GM03348 (cell line): ENCODE measurements at regions not wholly inside any gene's neighbourhood (a gene's known extent, or its start where the extent isn't known, plus 50 kb on each side); places are given as distances from the start of the nearest gene placed in this dataset.
A peak's percentile ranks its signal among the peaks of the same experiment; 100 is the strongest.

ENCODE experiments used
- DNase-seq: peaks from one replicate; pipeline ENCODE4 v3.0.0; 2012; ENCODE audit warnings: low spot score

DNA sequence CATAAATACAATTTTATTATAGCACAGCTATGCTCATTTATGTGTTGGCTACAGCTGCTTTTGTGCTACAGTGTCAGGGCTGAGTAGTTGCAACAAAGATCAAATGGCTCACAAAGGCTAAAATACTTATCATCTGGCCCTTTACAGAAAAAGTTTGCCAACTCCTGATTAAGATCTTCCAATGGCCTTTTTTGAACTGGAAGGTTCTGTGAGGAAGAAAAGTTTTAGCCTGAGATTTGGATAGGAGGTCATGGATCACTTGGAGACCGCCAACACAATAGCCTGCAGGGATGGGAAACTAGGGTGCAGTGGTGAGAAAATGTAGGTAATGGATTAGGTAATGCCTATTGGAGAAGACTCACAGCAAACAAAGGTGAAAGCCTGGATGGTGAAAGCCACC is 169.8 kb downstream of the NOC3L start:
- no peak for DNase-seq

DNA sequence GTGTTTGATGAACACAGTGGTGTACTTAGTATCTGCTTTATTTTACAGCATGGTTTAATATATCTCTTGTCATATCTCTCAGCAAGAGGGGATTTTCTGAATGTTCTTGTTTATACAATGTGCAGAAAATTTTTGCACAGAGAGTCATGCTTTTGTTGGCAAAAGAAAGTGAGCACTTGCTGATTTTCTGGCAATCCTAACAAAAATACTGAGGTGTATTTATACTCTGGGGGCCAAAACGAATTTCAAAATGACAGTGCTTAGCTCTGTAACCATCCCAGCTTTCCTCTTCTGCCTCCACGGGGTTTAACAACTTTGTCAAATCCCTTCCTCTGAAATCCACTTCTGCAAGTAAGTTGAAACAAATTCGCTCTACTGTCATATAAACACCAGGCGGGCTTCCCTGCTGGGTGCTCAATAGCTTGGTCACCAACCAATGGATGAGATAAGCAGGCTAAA is 169.2 kb downstream of the NOC3L start:
- DNase-seq = peak; percentile 12

DNA sequence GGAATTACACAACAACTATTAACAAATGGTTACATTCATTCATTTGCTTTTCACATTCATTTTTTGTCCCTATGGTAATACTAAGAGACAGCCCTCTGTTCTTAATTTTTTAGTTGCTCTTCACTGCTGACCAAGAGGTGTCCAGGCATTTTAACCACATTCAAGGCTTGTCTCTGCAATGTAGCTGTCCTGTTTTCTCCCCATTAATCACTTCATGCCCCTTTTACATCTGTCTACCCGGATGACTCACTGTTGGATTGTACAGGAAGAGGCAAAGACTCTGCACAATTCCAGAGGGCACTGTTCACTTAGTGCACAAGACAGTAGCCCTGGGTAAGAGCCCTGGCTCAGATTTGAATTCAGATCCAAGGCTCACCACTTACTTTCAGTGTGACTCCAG is 168.5 kb downstream of the NOC3L start:
- DNase-seq = peak; percentile 43

DNA sequence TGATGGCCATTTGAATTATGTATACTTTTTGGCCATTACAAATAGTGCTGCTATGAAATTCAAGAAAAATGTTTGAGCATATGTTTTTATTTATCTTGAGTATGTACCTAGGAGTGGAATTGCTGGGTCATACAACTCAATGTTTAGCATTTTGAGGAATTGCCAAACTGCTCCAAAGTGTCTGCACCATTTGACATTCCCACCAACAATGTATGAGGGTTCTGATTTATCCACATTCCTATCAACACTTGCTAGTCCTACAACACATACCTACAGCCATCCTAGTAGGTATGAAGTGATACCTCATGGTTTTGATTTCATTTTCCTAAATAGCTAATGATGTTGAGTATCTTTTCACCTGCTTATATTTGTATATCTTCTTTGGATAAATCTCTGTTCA is 165.5 kb downstream of the NOC3L start:
- DNase-seq = no peak

DNA sequence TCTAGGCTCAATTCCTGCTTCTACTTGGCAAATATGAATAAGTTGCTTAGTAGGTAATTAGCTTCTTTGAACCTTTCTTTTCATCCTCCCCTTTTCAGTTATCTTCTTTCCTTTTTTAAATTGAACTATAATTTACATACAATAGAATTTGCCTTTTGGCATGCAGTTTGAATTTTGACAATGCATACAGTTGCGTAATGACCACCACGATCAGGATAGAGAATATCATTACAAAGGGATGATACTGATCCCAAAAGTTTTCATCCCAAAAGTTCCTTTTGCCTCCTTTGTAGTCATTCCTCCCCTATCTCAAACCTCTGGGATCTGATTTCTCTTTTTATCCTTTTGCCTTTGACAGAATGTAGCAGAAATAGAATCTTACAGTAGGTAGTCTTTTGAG is 164.4 kb downstream of the NOC3L start:
- no peak for DNase-seq

DNA sequence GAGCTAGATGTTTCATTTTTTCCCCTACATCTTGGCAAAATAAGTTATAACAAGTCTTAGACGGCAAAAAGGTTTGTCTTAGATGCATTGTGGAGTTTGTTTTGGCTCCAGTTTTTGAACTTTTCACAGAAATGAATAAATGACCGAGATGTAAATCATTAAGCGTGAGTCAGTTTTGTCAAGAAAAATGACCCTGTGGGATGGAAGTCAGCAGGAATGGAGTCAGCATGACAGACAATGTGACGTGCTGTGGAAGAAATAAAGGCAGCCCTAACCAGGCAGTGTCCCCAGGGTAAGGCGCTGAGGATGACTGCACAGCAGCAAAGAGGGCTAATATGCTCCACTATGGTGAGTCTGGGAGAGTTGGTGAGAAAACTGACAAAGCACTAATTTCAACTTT is 163.2 kb downstream of the NOC3L start:
- DNase-seq = no peak

DNA sequence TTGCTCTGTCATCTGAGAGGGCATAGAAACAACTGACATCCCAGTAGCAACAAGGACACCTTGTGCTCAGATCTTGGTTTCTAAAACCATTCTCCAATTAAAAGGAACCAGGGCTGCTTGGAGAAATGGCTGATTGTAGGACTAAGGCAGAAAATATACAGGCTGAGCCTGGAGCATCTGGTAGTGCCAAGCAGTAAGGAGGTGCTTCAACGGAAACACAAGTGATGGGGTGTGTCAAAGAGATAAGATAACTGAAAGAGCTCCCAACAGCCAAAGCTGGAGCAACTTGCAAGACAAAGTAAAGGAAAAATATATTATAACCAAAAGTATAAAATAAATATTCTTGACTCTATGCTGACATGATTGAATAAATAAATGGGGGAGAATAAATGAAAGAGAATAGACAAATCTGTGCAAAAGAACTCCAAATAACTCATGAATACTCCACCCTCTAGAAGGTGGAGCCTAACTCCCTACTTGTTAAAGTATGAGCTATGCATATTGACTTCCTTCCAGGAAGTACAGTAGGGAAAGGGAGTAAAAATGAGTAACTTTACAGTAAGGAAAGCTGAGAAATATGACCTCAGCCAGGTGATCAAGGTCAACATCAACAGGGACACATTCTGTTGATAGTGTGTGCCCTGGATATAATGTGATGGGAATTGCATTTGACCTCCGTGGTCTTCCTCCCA is 162.4 kb downstream of the NOC3L start:
- no peak for DNase-seq

DNA sequence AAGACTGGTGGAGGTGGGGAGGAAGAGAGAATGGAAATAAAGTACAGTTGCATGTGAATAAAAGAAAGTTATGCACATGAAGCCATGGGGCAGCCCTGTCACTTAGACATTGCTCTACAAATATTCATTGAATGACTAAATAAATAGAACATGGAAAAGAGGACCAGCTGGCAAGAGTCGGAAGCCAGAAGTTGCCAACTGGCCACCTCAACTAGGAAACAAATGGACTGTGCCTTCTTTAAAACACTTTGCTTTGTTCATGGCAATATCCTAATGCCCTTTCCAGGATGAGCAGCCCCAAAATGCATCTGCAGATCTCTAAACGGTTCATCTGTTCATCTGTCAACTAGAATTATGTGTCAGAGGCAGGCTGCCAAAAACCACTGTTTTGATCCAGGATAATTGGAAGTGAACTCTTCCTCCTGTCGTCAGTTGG is 157.3 kb downstream of the NOC3L start:
- DNase-seq = no peak

DNA sequence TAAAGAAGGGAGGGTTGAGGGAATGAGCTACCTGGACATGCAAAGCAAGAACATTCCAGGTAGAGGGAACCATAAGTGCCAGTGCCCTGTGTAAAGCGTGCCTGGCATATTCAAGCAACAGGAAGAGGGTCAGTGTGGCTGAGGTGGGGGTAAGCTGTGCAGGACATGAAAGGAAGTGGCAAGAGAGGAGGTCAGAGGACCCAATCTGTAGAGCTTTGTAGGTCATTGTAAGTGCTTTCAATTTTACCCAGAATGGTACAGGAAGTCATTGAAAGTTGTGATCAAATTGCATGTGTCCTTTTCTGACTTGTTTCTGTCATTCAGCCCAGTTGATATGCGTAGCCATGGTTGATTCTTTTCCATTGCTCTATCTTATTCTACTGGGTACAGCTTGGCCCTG is 156.6 kb downstream of the NOC3L start:
- no peak for DNase-seq

DNA sequence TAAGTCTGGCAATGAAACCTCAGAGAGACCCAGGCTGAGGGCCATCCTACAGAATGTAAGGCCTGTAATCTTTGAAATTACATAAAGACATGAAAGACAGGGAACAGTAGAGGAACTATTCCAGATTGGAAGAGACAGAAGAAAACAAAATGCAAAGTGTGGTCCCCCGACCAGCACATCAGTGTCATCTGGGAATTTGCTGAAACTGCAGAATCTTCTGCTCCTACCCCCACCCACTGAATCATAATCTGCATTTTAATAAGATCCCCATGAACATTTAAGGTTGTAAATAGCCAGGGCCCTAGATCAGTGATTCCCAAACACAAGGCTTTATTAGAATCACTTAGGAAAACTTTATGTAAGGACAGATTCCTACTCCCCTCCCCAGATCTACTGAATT is 154.4 kb downstream of the NOC3L start:
- DNase-seq = no peak

DNA sequence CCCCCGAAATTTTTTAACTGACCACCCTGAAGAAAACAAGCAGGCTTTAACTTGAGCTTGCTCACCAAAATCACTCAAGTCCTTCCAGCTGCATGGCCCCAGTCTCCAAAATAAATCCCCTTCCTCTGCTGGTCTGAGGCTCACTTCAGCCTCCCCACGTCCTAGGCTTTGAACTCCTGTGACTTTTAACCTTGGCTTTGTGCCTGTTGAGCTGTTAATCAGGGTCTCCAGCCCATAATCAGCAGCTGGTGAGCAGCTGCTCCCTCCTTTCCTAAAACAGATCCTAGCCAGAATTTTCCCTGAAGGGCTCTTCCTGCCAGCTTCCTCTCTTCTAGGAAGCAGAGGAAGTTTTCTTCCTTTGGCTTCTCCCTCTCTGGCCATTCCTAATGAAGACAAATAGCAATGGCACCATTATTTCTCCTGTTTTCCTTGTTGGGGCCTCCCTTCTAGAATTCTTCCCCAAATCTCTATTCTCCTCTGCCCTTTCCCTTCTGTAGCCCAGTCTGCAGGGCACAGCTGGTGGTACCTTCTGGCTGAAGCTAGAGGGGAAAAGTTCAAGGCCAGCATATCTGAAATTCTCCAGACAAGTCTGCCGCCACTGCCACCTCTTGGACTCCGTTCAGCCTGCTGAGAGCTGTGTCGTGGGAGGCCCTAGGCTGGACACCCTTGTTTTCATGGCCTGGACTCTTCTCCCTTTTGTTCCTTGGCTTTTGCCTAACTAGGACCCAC is 152.1 kb downstream of the NOC3L start:
- DNase-seq = no peak

DNA sequence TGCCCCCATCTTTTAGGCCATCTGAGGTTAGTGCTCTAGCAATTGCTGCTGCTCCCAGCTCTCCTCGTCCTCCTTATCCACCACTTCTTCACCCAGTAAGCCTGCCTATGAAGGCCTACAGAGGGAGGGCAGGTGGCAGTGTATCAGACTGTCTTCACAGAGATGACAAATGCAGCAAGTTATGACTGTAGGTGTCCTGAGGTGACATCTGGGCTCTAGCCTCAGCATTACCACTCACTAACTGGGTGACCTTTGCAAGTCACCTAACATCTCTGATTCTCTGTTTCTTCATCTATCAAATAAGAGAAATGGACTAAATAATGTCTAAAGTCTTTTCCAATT is 151.6 kb downstream of the NOC3L start:
- no peak for DNase-seq

DNA sequence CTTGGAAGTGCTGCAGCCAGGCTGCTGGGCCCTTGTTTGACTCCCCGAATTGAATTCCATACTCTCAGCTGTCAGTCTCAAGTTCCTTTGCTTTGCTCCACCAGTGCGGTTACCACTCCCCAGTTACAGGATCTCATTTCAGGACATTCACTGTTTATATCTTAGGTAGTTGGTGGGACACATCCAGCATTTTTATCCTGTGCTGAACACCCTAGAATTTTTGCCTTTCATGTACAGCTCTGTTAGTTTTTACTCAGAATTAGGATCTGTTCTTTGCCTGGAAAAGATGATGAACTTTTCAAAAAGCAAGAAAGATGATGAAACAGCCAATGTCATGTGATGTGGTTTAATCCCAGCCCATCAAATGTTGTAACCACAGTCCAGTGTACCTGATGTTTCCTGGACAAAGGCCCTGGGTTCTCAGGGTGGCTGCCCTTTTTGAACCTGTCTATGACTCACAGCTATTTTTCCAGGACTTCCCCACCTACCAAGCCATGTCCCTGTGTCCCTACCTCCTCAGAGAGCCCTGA is 149.7 kb downstream of the NOC3L start:
- DNase-seq = peak; percentile 24

DNA sequence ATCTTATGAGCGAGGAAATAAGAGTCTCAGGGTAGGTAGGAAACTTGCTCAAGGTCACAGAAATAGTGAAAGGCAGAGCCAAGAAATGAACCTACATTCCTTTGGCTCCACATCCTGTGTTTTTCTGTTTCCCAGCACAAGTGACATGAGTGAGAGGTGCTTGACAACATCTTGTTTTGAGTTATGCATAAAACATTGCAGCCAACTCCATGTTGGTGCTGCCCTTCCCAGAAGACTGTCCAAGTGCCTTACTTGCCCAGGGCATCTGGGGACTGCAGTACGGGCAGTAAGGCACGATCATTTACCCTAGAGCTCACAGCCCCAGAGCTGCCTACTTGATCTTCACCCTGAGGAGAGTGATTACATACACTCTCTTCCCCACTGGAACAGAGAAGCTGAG is 148.8 kb downstream of the NOC3L start:
- DNase-seq = no peak

DNA sequence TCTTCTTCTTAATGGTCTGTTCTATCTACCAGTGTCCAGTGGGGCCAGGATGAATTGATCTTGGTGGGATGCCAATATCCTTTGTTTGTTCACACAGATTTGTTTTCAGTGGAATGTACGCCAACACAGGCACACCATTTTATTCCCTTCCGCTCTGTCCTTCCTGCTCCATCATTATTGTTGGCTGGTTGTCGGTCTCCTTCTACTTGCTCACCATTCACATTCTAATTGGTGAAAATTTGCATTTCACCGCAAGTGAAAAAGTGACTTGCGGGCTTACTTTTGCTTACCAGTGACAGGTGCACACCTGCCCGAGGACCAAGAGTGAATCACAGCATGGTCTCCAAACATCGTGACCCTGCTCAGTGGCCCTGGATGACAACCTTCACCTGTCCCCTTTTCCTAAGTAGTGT is 148.3 kb downstream of the NOC3L start:
- DNase-seq = no peak

DNA sequence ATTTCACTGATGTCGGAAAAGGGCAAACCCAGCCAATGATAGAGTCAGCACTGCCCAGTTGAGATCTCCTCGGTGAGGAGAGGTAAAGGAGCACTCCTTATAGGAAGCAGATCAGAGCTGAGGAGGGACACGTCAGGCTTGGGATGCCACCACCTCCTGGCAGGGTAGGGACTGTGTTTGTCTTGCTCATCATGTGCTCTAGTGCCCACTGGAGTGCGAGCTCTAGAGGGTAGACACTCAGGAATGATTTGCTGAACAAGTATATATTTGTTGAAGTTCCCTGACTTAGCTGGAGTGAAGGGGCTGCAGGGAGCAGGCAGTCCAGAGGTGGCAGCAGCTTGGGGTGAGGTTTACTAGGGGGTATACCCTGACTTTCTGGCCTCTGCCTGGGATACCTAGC is 146.5 kb downstream of the NOC3L start:
- no peak for DNase-seq

DNA sequence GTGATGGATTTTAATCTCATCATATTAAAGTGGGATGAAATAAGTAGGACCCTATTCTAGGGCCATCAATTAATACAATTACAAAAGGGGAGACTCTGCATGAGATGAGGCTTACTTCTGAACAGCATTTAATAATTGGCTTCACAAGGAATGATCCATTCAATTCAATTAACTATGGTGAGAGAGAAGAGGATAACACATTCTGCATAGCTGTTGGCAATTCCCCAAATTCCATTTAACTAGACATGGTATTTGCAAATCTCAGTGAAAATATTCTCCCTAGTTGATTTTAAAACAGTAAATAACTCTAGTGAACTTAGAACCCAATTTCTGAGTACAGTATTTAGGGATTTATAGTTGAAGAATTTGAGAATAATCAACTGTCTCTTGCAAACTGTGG is 145.3 kb downstream of the NOC3L start:
- no peak for DNase-seq

DNA sequence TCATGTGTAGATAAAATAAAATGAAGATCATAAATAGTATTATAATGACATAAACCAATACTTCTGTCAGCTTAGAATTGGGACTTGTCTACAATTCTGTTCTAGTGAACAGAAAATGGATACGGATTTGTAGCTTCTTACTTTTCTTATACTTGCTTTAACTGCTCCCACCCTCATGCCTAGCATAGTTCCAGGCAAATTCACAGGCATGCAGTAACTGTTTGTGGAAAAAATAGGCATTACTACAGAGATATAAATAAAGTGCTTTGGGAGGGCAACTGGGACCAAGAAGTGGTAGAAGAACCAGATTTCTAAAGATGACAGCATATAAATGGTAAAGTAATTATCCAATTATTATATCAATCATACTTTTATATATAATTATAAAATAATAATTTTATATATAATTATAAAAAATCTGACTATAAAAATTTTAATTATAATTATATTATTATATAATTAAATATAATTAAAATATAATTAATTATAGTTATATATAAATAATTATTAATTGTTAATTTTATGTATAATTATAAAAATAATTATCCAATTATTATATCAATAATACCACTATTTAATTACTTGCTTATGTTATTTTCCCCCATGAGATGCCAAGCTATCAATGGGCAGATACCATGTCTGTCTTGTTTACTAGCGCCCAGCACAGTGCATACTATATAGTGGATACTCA is 144.1 kb downstream of the NOC3L start:
- peak; percentile 28 for DNase-seq

DNA sequence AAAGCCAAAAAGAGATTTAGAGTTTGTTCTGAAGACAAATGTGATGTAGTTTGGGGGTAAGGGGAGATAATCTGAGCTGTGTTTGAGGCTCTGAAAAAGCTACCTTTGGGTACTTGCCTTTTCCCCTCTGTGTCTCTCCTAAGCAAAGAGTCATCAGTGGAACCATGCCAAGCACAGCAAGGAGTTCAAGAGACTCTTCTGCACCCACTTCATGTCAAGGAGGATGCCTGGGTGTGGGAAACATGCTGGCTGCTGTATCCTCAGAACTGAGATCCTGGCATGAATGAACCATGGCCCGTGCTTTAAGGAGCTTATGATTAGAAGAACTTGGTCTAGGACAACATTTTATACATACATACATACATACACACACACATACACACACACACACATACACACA is 142.9 kb downstream of the NOC3L start:
- DNase-seq = no peak

DNA sequence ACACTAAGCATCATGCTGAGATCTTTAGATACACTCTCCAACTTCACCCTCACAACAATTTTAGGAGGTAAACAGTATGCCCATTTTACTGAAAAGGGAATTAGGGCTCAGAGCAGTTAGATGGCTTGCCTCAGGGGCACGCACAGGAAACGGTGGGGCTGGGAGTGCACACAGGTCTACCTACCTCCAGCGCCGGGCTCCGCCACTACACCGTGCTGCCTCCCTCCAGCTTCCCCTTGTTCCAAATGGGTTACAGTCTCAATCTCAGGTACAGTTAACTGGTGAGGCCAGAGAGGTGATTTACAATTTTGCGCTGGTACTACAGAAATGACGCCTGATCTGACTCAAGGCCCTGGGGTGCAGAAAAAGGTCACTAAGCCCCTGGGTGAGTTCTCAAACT is 142.0 kb downstream of the NOC3L start:
- no peak for DNase-seq

DNA sequence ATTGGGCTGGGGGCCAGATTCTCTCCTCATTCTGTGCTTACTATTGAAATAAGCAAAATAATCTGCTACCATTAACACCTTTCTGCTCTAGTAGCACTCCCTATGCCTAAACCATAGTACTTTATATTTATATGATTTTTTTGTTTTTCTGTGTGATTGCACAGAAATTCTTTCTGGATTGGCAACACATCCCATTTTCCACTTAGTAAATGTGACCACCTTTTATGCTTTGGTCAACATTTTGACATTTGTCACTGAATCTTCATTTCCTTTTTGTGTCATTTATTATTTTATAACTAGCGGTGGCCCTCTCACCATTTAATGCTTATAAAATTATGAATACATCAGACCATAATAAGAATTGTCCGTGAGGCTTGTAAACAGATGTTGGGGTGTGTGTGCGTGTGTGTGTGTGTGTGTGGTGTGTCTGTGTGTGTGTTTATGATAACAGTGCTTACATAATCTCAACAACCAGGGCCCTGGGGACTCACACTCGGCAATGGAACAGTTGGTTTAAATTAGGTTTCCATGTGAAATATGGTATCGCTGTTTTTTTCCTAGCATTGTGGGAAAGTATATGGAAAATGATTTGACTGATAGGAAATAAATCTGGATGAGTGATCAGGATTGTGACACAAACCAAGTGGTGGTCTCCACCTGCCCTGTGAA is 138.9 kb downstream of the NOC3L start:
- no peak for DNase-seq

DNA sequence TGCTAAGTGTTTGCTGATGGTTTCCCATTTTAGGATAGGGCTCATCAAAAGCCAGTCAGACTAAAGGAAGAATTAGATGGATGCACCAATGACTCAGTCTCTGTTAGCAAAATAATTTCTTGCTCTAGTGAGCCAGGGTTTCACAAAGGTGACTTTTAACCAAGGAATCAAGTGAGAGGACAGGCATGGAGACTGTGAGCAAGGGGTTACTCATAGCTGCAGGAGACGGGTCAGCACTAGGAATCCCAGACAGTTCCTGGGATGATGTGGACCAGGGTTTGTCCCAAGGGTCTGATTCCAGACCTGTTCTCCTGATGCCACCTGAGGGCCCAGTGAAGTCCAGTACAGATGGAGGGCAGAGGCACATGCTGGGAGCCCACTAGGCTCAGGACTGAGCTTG is 138.1 kb downstream of the NOC3L start:
- DNase-seq = peak; percentile 23

DNA sequence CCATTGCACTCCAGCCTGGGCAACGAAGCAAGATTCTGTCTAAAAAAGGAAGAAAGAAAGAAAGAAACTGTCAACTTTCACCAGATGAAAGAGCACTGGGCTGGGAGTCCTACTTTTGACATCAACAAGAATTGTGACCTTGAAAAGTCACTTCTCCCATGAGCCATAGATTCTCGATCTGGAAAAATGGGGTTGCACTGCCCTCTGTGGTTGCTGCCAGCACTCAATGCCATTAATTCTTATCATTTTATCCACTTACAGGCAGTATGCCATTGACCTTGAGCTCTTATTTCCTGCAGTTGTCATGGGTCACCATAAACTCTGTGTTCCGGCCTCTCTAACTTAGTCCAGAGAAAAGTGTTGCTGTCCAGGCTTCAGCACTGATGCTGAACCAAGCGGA is 137.2 kb downstream of the NOC3L start:
- DNase-seq = no peak
